ENCODE measurements at regions not wholly inside any gene's neighbourhood (a gene's known extent, or its start where the extent isn't known, plus 50 kb on each side); places are given as distances from the start of the nearest gene placed in this dataset.
"Not testable (repeated sequence)": the region's sequence is repeated elsewhere in the genome, so short reads cannot be mapped to it uniquely, and the experiment has no call there.

- no peak for DNase-seq
Observed at GRCh38 chr6:147999001-147999540, 343.6 kb upstream of the SASH1 start.

- DNase-seq: no peak
Observed at GRCh38 chr6:148001844-148002642, 340.6 kb upstream of the SASH1 start.

DNA sequence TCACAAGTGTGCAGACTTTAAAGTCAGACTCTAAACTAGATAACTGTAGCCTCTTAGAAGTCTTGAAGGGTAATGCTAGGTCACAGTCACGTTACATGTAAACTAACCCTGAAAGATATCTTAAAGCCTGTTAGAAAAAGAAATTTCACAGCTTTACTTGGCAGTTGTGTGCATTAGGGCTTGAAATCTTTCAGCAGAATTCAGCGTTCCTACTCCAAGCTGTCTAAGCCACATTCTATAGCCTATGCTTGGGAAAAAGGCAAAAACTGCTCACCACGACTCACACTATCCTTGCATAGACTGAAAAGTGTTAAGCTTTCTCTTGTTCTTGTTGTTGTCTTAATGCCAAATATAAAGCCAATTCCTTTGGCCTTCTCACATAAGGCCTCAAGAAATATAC lies 338.0 kb upstream of the SASH1 start:
- no peak for DNase-seq

- no peak for DNase-seq
Observed at GRCh38 chr6:148005806-148006205, 336.8 kb upstream of the SASH1 start.

DNA sequence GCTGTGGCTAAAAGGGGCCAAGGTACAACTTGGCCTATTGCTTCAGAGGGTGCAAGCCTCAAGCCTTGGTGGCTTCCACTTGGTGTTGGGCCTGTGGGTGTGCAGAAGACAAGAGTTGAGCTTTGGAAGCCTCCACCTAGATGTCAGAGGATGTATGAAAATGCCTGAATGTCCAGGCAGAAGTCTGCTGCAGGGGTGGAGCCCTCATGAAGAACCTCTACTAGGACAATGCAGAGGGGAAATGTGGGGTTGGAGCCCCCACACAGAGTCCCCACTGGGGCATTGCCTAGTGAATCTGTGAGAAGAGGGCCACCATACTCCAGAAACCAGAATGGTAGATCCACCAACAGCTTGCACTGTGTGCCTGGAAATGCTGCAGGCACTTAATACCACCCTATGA lies 332.1 kb upstream of the SASH1 start:
- not testable (repeated sequence) for DNase-seq

DNA sequence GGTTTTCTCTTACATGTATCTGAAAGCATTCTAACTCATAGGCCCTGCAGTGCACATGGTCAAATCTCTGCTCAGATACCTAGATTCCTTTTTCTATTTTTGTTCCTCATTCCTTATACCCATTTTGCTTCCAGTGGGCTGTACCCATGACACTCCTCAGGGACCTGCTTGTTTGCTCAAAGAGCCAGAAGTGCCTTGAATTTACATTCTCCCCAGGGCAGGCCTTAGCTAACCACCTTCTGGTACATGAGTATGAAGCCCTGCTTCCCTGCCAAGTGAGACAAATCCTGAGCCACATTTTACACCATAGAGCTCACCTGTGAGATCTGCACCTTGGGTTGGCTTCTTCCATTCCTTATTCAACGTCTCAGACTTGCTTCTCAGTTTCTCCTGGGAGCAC lies 326.6 kb upstream of the SASH1 start:
- DNase-seq: no peak

DNA sequence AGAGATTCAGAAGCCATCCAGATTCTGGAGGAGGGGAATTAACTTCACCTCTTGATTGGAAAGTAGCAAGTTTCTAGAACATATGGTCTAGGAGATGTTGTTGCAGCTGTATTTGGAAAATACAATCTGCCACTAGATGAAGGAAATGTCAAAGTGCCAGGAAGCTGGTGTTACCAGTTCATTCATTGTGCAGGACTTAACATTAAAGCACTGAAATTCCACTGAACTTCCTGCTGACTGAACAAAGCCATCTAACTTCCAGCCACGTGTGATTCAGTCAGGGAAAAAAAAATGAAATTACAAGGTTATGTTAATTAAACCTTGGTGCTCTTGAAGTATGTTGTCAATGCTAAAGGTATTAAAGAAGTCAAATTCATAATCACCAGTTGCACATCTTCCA lies 321.5 kb upstream of the SASH1 start:
- no peak for DNase-seq

- DNase-seq: no peak
Observed at GRCh38 chr6:148021699-148022098, 320.9 kb upstream of the SASH1 start.

GRCh38 chr6:148022279-148022678 lies 320.4 kb upstream of the SASH1 start:
- DNase-seq: not testable (repeated sequence)

DNA sequence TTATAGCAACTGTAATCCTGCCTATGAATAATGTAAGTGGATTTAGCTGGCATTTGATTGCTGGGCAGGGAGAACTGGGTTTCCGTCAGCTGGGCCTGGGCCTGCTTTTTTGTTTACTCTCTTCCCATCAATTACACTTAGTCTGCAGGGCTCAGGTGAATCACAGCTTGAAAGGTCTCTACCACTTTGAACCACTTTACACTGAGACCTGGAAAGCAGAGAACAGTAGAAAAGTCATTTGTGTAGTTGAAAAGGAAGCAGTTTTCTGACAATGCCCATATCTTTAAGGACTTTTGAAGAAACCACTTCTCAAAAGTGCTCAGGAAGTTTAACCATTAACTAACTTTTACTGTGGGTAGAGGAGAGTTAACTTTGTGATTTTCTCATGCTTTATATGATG lies 315.4 kb upstream of the SASH1 start:
- no peak for DNase-seq

- no peak for DNase-seq
Observed at GRCh38 chr6:148035806-148036390, 306.7 kb upstream of the SASH1 start.

- DNase-seq: no peak
Observed at GRCh38 chr6:148037496-148037895, 305.1 kb upstream of the SASH1 start.

- no peak for DNase-seq
Observed at GRCh38 chr6:148041546-148041945, 301.1 kb upstream of the SASH1 start.

GRCh38 chr6:148042536-148042935 lies 300.1 kb upstream of the SASH1 start:
- no peak for DNase-seq

DNA sequence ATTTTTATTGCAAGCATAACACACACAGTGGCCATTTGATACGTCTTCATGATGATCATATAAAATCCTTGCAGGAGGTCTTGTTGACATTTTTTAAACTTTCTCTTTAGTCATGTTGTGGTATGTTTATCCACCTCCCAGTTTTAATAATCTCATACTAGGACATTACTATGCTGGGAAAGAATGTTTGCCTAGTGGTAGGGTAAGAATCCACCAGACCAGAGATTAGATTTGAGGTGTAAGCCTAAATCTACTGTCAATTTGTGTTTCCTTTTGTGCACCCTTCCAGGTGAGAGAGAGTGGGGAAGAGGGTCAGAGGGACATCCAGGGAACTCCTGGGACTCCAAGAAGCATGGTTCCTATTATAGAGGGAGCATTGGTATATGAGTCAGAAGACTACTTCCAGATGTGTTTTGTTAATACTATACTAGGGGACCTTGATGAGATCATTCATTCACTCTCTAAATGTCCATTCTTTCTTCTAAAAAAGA lies 298.3 kb upstream of the SASH1 start:
- no peak for DNase-seq

DNA sequence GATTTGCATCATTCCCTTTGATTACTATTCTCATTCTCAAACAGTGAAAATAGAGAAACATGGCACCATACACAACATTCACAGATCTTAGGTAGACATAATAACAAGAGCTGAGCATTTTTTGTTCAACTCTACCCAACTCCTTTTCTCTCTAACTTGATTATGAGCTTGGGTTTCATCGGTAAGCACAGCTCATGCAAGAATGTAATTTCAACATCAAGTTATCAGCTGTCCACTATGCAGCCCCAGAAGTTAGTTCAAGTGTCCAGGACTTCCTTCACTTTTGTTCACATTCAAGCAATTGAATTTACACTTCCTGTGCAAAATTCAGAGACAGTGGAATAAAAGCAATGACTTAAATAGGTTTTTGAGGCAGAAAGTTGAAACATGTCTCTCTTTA lies 297.7 kb upstream of the SASH1 start:
- DNase-seq: no peak

DNA sequence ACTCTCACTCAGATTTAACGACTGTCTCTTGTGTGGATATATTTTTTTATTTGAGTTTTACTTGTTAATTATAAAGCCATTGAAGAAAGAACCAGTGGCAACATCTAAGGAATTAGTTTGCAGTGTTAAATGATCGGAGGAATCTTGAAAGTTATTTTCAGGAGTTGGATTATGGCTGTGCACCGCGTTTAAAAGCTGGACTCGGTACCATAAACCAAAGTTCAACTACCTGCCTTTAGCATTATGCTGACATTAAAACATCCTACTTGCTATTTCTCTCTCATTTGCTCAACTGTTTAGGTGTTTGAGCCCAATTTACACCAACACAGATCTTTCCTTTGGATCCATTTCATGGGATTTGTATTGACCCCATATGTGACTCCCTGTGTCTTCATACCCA lies 289.4 kb upstream of the SASH1 start:
- no peak for DNase-seq

DNA sequence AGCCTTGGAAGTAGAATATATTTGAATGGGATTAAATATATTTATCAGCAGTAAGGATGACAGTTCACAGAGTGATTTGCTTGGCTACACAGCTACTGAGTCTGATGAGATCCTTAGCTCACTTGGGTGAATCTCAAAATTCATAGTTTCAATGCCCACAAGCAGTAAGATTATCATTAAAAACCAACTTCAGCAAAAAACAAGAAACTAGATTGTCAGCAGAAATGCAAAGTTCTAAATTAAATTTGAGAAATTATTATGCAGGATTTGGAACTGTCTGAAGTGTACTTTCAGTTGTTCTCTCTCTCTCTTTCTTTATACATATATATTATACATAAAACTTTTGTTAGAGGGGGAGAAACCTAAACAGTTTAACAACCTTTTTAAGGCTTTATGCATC lies 288.8 kb upstream of the SASH1 start:
- no peak for DNase-seq

DNA sequence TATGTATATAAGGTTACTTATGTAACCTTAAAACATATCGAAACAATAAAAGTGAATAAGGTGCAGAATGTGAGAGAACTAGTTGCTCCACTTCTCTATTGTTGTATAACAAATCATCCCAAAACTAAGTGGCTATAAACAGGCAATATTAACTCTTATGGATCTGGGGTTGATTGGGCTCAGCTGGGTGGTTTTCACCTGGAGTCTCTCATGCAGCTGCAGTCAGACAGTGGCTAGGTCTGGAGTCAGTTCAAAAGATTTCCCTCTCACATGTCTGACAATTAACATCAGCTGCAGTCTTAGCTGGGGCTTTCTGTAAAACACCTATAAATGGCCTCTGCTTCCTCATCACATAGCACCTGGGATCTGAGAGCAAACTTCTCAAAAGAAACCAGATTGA lies 288.4 kb upstream of the SASH1 start:
- no peak for DNase-seq

DNA sequence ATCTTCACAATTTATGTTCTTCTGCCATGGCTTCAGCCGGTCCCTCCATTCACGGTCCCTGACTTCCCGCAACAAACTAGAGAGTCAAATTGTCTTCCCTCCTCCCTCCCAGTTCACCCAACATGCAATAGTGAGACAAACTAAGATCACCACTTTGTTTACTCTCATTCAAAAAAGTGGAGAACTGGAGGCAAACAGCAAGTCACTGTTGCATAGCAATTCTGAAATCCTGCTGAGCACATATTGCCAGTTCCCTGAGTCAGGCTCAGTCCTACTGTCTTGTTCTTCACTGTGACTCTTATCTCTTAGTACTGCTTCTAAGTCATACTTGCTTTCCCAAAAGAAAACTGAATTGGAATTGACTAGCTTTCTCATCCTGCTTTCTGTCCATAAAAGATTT lies 287.2 kb upstream of the SASH1 start:
- DNase-seq: no peak

DNA sequence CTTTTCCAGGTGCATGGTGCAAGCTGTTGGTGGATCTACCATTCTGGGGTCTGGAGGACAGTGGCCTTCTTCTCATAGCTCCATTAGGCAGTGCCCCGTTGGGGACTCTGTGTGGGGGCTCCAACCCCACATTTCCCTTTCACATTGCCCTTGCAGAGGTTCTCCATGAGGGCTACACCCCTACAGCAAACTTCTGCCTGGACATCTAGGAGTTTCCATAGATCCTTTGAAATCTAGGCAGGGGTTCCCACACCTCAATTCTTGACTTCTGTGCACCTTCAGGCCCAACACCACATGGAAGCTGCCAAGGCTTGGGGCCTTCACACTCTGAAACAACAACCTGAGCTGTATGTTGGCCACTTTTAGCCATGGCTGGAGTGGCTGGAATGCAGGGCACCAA lies 282.8 kb upstream of the SASH1 start:
- DNase-seq: no peak

GRCh38 chr6:148064406-148065134 lies 278.1 kb upstream of the SASH1 start:
- DNase-seq: no peak

DNA sequence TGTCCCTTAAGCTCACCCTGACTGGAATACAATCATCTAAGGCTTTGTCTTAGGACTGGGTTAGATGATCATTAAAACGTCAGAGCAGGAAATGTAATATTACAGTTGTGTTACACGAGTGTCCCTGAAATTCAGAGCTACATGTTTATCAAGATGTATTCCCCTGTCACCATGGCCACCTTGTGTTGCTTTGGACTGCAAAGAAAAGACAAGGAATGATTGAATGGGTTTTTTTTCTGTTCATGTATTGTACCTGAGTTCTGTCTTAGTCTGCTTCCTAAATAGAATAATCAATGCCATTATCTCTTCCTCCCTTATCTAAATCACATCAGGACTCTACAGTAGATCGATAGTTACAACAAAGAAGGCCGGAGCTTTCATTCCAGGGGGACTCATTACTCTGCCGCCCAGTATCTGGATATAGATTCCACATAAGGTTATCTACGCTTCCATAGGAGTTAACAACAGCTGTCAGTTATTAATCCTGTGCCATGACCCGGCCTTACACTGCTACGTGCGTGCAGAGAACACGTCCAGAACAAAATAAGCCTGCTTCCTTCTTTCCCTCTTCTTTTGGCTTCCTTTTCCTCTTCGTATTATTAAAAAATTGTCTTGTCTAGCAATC lies 274.1 kb upstream of the SASH1 start:
- DNase-seq: no peak
